HG02571 (cell line): ENCODE measurements at regions not wholly inside any gene's neighbourhood (a gene's known extent, or its start where the extent isn't known, plus 50 kb on each side); places are given as distances from the start of the nearest gene placed in this dataset.

Experiments
- ATAC-seq: cut with Tn5 transposase; IDR thresholded peaks from one replicate; pipeline ENCODE4 v1.9.1; 2021; ENCODE audit warnings: mild to moderate bottlenecking, moderate library complexity; ENCODE audit not compliant: unreplicated experiment

GRCh38 chr7:118013252-118014010 is 140.2 kb upstream of the CTTNBP2 start:
- no peak for ATAC-seq

GRCh38 chr7:118022546-118022945 is 149.3 kb upstream of the CTTNBP2 start:
- no peak for ATAC-seq

GRCh38 chr7:118026791-118027190 is 153.6 kb upstream of the CTTNBP2 start:
- no peak for ATAC-seq

GRCh38 chr7:118028226-118028625 is 155.0 kb upstream of the CTTNBP2 start:
- no peak for ATAC-seq

- no peak for ATAC-seq
Measured at GRCh38 chr7:118029826-118030422, 154.0 kb upstream of the LSM8 start.

GRCh38 chr7:118033273-118033672 is 150.7 kb upstream of the LSM8 start:
- ATAC-seq, result no peak

- no peak for ATAC-seq
Measured at GRCh38 chr7:118039963-118040489, 143.9 kb upstream of the LSM8 start.

- peak; percentile 55 for ATAC-seq
Measured at GRCh38 chr7:118040562-118040961, 143.4 kb upstream of the LSM8 start.

GRCh38 chr7:118041251-118041878 is 142.6 kb upstream of the LSM8 start:
- ATAC-seq, result no peak

- no peak for ATAC-seq
Measured at GRCh38 chr7:118045629-118046028, 138.3 kb upstream of the LSM8 start.

GRCh38 chr7:118046086-118046485 is 137.9 kb upstream of the LSM8 start:
- ATAC-seq, result no peak

GRCh38 chr7:118046801-118047200 is 137.2 kb upstream of the LSM8 start:
- no peak for ATAC-seq

- no peak for ATAC-seq
Measured at GRCh38 chr7:118052336-118052735, 131.6 kb upstream of the LSM8 start.

GRCh38 chr7:118053353-118053752 is 130.6 kb upstream of the LSM8 start:
- ATAC-seq, result no peak

- no peak for ATAC-seq
Measured at GRCh38 chr7:118054529-118054928, 129.4 kb upstream of the LSM8 start.

- no peak for ATAC-seq
Measured at GRCh38 chr7:118055647-118056046, 128.3 kb upstream of the LSM8 start.

- no peak for ATAC-seq
Measured at GRCh38 chr7:118057404-118057803, 126.6 kb upstream of the LSM8 start.

GRCh38 chr7:118059209-118059608 is 124.8 kb upstream of the LSM8 start:
- ATAC-seq, result no peak

- ATAC-seq, result no peak
Measured at GRCh38 chr7:118060692-118061091, 123.3 kb upstream of the LSM8 start.

- ATAC-seq, result no peak
Measured at GRCh38 chr7:118061386-118061785, 122.6 kb upstream of the LSM8 start.

- no peak for ATAC-seq
Measured at GRCh38 chr7:118072893-118073674, 110.9 kb upstream of the LSM8 start.
